ENCODE measurements at regions not wholly inside any gene's neighbourhood (a gene's known extent, or its start where the extent isn't known, plus 50 kb on each side); places are given as distances from the start of the nearest gene placed in this dataset.

DNA sequence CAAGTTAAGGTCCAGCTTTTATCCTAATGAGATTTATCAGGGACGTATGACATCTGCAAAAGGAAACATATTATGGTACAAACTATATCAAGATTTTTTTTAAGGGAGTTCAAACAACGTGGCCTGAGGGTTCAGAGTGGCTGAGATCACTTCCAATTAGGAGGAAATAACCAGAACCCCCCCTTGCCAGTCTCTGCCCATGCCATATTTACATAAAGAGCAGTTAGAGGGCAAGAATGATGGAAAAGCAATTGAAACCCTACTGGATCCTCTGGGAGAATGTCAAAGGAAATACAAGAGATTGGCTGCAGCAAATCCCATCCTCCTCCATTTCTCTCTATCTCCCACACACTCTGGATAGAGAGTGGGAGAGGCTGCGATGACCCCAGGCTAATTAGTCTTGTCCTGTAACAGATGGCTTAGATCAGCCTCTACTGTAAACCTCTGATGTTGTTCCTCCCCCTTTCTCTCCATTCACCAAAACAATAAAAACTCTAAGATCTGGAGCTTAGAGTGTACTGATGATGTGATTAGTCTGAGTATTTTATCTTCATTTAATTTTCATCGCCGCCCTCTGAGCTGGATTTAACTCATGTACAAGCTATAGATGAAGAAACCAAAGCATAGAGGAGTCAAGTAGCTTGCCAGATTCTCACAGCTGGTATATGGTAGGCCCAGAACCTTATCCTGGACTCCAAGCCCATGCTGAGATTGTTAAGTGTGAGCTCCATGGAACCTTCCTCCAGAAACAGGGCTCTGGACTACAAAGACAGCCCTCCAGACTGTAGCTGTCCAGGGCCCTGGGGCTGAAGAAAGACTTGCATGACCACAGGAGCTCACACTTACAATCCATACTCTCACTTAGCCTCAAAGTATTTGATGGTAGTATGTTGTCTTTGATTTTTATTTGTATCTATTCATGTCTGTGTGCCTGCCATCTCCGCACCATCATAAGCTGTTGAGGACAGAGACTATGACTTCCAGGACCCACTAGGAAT is 54.1 kb upstream of the GNG2 start:
- H3K27ac Mint-ChIP-seq: no peak overlapping the region
- TF ChIP-seq CTCF (IDR thresholded peaks at IDR 0.05): no peak
- H3K4me3 Mint-ChIP-seq: no peak overlapping the region
- H3K27me3 Mint-ChIP-seq (ENCODE audit: insufficient read depth): peaks cover 30% of the 10 kb centered on the region; the same call in 1 of the 2 replicates
- peaks cover 7% of the 10 kb centered on the region for H3K9me3 Mint-ChIP-seq
- no peak for DNase-seq
- H3K36me3 Mint-ChIP-seq (ENCODE audit: low read depth): 0 out of 2 replicates have a peak, but pooled peaks cover 9% of the 10 kb centered on the region
- no peaks in the 10 kb centered on the region for H3K4me1 Mint-ChIP-seq (ENCODE audit: low read depth)

GRCh38 chr14:51807356-51807755 is 53.1 kb upstream of the GNG2 start:
- Mint-ChIP-seq H3K27me3 (ENCODE audit: insufficient read depth) (peaks cover 28% of the 10 kb centered on the region; the same call in 1 of the 2 replicates), H3K4me1 (ENCODE audit: low read depth) (no peaks in the 10 kb centered on the region)
- DNase-seq: no peak

More at GRCh38 chr14:51807356-51807755, 53.1 kb upstream of the GNG2 start:
- TF ChIP-seq CTCF (IDR thresholded peaks at IDR 0.05): no peak
- no peak overlapping the region for H3K4me3 Mint-ChIP-seq
- 0 out of 2 replicates have a peak, but pooled peaks cover 9% of the 10 kb centered on the region for H3K36me3 Mint-ChIP-seq (ENCODE audit: low read depth)
- peaks cover 7% of the 10 kb centered on the region for H3K9me3 Mint-ChIP-seq
- no peak overlapping the region for H3K27ac Mint-ChIP-seq

Measured in HFFc6 (cell line).